GM21423 (cell line): ENCODE measurements at regions not wholly inside any gene's neighbourhood (a gene's known extent, or its start where the extent isn't known, plus 50 kb on each side); places are given as distances from the start of the nearest gene placed in this dataset.

Experiments used
- ATAC-seq: cut with Tn5 transposase; IDR thresholded peaks from one replicate; pipeline ENCODE4 v1.9.1; 2021; ENCODE audit warnings: mild to moderate bottlenecking, moderate library complexity; ENCODE audit not compliant: unreplicated experiment

- no peak for ATAC-seq
Measured at GRCh38 chr7:106423821-106424475, 139.2 kb upstream of the NAMPT start.

DNA sequence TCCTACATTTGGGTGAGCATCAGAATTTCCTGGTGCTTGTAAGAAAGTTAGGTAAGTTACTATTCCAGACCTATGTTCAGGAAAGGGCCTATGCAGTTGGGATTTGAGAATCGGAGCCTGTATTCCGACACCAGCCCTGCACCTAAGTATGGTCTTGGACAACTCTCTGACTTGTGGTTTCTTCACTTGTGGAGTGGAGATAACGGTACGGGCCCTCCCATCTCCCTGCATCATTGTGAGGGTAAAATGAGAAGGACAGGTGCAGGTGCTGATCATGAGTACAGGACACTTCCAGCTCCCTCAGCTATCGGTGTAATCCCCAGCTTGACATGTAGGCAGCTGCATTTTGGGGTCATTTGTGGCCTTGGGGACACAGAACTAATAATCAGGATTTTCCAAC is 138.3 kb upstream of the NAMPT start:
- ATAC-seq = no peak

GRCh38 chr7:106421181-106421762 is 136.5 kb upstream of the NAMPT start:
- no peak for ATAC-seq

GRCh38 chr7:106420736-106421135 is 136.0 kb upstream of the NAMPT start:
- ATAC-seq = no peak

- ATAC-seq = no peak
Measured at GRCh38 chr7:106420210-106420609, 135.4 kb upstream of the NAMPT start.

- ATAC-seq = no peak
Measured at GRCh38 chr7:106419455-106420182, 134.8 kb upstream of the NAMPT start.

- no peak for ATAC-seq
Measured at GRCh38 chr7:106418526-106418925, 133.7 kb upstream of the NAMPT start.

GRCh38 chr7:106418094-106418493 is 133.3 kb upstream of the NAMPT start:
- no peak for ATAC-seq

DNA sequence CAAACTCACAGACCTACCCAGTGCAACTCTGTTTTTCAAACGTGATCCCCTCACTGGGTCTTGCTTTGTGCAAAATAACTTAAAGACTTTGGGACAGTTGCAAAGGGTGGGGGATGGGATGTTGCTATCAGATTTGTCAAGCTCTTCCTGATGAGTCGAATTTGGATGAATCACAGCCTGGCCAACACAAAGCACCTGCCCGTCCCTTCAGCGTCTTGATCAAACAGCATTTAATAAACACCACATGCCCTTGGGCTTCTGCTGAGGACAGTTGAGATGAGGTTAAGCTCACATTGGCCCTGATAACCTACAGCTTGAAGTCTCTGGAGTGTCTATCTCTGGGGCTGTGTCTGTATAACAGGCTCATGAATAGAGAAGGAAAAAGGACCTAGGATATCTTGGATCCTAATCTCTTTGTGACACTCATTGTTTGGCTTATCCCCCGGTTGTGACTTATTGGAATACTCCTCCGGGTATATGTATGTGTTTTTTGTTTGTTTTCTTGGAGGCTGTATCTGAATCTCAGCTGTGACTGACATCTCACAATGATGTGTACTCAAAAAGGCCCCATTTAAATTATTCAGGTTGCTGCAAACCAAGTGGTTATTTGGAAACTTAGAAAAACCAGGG is 132.6 kb upstream of the NAMPT start:
- ATAC-seq = no peak

- ATAC-seq = no peak
Measured at GRCh38 chr7:106416430-106416829, 131.6 kb upstream of the NAMPT start.

- no peak for ATAC-seq
Measured at GRCh38 chr7:106415433-106415832, 130.7 kb upstream of the NAMPT start.

- no peak for ATAC-seq
Measured at GRCh38 chr7:106413446-106413845, 128.7 kb upstream of the NAMPT start.

GRCh38 chr7:106405697-106406141 is 120.9 kb upstream of the NAMPT start:
- no peak for ATAC-seq

DNA sequence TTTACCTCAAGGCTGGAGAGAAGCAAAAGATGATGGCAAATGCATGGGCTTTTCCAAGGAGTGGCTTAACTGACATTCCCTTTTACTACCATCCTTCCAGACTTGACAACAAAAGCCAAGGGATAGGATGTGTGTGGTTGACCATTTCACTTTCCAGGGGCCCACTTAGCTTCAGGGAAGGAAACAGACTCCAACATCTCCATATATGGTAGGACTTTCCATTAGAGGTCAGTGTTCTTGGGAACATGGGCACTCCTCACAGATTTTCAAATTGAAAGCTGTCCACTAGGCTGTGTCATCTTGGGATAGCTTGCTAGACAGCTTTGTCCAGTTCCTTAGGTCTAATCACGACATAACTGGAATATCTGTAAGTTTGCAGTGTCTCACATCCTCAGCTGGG is 118.1 kb upstream of the NAMPT start:
- no peak for ATAC-seq

DNA sequence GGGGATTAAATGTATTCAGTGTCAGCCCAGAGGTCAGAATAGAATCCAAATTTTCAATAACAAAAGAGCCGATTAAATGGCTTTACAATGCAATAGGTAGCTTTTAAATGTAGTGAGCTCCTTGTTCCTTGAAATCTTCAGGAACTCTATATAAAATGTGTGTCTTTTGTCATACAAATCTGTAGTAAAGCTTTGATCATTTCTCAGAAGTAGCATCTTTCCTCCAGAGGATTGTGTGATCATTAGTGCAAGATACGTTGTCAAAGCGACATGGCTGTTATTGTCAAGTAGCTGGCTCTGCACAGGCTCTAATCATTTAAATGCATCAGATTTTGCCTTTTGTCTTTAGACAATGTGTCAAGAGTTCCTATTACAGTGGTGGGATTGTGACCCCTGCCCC is 116.1 kb upstream of the NAMPT start:
- no peak for ATAC-seq

DNA sequence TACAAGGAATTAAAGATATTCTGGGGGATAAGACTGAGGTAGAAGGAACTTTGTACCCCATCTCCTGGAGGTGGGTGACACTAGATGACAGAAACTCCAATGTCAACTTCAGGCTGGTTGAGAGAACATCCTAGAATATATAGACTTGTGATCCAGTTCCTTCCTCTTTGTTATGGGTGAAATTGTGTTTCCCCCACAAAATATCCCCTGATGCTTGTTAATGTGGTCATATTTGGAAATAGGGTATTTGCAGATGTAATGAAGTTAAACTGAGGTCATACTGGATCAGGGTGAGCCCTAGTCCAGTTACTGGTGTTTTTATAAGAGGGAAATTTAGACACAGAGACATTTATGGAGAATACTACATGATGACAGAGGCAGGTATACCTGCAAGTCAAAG is 114.0 kb upstream of the NAMPT start:
- ATAC-seq = no peak

- no peak for ATAC-seq
Measured at GRCh38 chr7:106397994-106398393, 113.2 kb upstream of the NAMPT start.

DNA sequence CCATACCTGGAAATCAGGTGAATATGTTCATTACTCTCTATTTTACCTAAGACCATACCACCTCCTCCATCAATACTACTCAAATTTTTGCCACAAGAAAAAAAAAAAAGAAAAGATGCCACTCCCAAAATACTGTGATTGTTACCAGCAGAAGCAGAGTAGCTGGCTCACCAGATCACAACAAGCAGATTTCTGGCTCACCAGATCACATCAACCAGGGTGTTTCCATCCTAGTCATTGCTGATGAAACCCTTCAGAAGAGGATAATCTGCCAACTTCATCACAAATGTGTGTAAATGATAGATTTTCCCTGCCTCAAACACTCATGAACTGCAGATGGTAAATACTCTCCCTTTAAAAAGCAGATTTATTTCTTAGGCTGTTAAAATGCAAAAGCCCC is 109.7 kb upstream of the NAMPT start:
- no peak for ATAC-seq

GRCh38 chr7:106393564-106394251 is 108.9 kb upstream of the NAMPT start:
- no peak for ATAC-seq

- no peak for ATAC-seq
Measured at GRCh38 chr7:106392590-106392989, 107.8 kb upstream of the NAMPT start.

GRCh38 chr7:106392144-106392543 is 107.4 kb upstream of the NAMPT start:
- no peak for ATAC-seq
